Breast epithelium (tissue), 3 donors: ENCODE measurements at regions not wholly inside any gene's neighbourhood (a gene's known extent, or its start where the extent isn't known, plus 50 kb on each side); places are given as distances from the start of the nearest gene placed in this dataset.

Source experiments
- CTCF ChIP-seq, 3 donors: fragments of 450-650 bp; IDR thresholded peaks; one replicate each; pipeline ENCODE4 v1.5.1; 2016 to 2017; ENCODE audit warnings: antibody characterized with exemption in 3 of 3, mild to moderate bottlenecking in 3 of 3, moderate library complexity in 3 of 3
- POLR2A ChIP-seq: fragments of 450-650 bp; IDR thresholded peaks from one replicate; pipeline ENCODE4 v1.6.1; 2016; ENCODE audit warnings: antibody characterized with exemption, mild to moderate bottlenecking, moderate library complexity
- POLR2AphosphoS5 ChIP-seq, 3 donors: sonication (generic); formaldehyde crosslinking; IDR thresholded peaks; one replicate each; pipeline ENCODE4 v1.6.1; 2017; ENCODE audit warnings: antibody characterized with exemption in 3 of 3

GRCh38 chr12:126648074-126648473 is 1582.8 kb downstream of the AACS start:
- no peak for TF ChIP-seq CTCF (IDR thresholded peaks at IDR 0.05)
- TF ChIP-seq POLR2A, result no peak
- TF ChIP-seq POLR2AphosphoS5 (IDR thresholded peaks at IDR 0.05), result no peak
